Stimulated activated CD4-positive, alpha-beta T cell treated with anti-CD3 and anti-CD28 coated beads, Interleukin-4, amount 100 ng/mL, for 4 hours (primary cell): ENCODE measurements at regions not wholly inside any gene's neighbourhood (a gene's known extent, or its start where the extent isn't known, plus 50 kb on each side); places are given as distances from the start of the nearest gene placed in this dataset.
"Not testable (repeated sequence)": the region's sequence is repeated elsewhere in the genome, so short reads cannot be mapped to it uniquely, and the experiment has no call there.

Source experiments
- DNase-seq, 2 experiments: peaks; one replicate each; pipeline ENCODE4 v3.0.0-alpha.2; 2020

- DNase-seq, result no peak
Measured at GRCh38 chr10:128567551-128567950, 441.3 kb upstream of the MKI67 start.

GRCh38 chr10:128568041-128568440 lies 441.8 kb upstream of the MKI67 start:
- no peak for DNase-seq

- no peak for DNase-seq
Measured at GRCh38 chr10:128568491-128568890, 442.3 kb upstream of the MKI67 start.

- DNase-seq, result no peak
Measured at GRCh38 chr10:128568990-128569945, 443.0 kb upstream of the MKI67 start.

- no peak for DNase-seq
Measured at GRCh38 chr10:128570319-128570995, 444.2 kb upstream of the MKI67 start.

- DNase-seq, result no peak
Measured at GRCh38 chr10:128571071-128571470, 444.8 kb upstream of the MKI67 start.

GRCh38 chr10:128571745-128572144 lies 445.5 kb upstream of the MKI67 start:
- no peak for DNase-seq

- DNase-seq, result no peak
Measured at GRCh38 chr10:128572696-128573095, 446.5 kb upstream of the MKI67 start.

- DNase-seq, result no peak
Measured at GRCh38 chr10:128573281-128573845, 447.1 kb upstream of the MKI67 start.

GRCh38 chr10:128573986-128574385 lies 447.8 kb upstream of the MKI67 start:
- no peak for DNase-seq

GRCh38 chr10:128574581-128575210 lies 448.5 kb upstream of the MKI67 start:
- no peak for DNase-seq

GRCh38 chr10:128575761-128576160 lies 449.5 kb upstream of the MKI67 start:
- no peak for DNase-seq

- DNase-seq, result no peak
Measured at GRCh38 chr10:128576336-128576735, 450.1 kb upstream of the MKI67 start.

- no peak for DNase-seq
Measured at GRCh38 chr10:128576943-128577670, 450.9 kb upstream of the MKI67 start.

GRCh38 chr10:128577958-128578750 lies 451.9 kb upstream of the MKI67 start:
- DNase-seq, result no peak

GRCh38 chr10:128578766-128579165 lies 452.5 kb upstream of the MKI67 start:
- no peak for DNase-seq

GRCh38 chr10:128579280-128579865 lies 453.1 kb upstream of the MKI67 start:
- DNase-seq, result no peak

- no peak for DNase-seq
Measured at GRCh38 chr10:128579901-128580300, 453.7 kb upstream of the MKI67 start.

GRCh38 chr10:128583125-128583524 lies 456.9 kb upstream of the MKI67 start:
- not testable (repeated sequence) for DNase-seq

- not testable (repeated sequence) for DNase-seq
Measured at GRCh38 chr10:128586599-128586998, 460.4 kb upstream of the MKI67 start.

- DNase-seq, result no peak
Measured at GRCh38 chr10:128587689-128588088, 461.5 kb upstream of the MKI67 start.
